Esophagus muscularis mucosa (tissue), 4 donors: ENCODE measurements at regions not wholly inside any gene's neighbourhood (a gene's known extent, or its start where the extent isn't known, plus 50 kb on each side); places are given as distances from the start of the nearest gene placed in this dataset.
A peak's percentile ranks its signal among the peaks of the same experiment; 100 is the strongest.

ENCODE experiments used
- DNase-seq: peaks from one replicate; pipeline ENCODE4 v3.0.0-alpha.2; 2017; ENCODE audit errors: extremely low spot score
- H3K27ac ChIP-seq, 4 donors: fragments of 200-600 bp; sonication (generic); replicated peaks in 1 of 4; 1 replicate in 3 of 4; 2 replicates in 1 of 4; pipeline ENCODE4 v1.5.1; 2016 to 2019; ENCODE audit warnings: mild to moderate bottlenecking in 1 of 4
- H3K27me3 ChIP-seq, 4 donors: fragments of 200-600 bp; sonication (generic); one replicate each; pipeline versions ENCODE4 v1.5.1 to v1.6.0; 2016 to 2019
- H3K36me3 ChIP-seq, 4 donors: fragments of 200-600 bp; sonication (generic); one replicate each; pipeline ENCODE4 v1.5.1; 2016 to 2019
- H3K4me1 ChIP-seq, 4 donors: fragments of 200-600 bp; sonication (generic); one replicate each; pipeline ENCODE4 v1.5.1; 2016 to 2019
- H3K4me3 ChIP-seq, 4 donors: fragments of 200-600 bp; sonication (generic); 1 replicate in 2 of 4; 2 replicates in 2 of 4; pipeline ENCODE4 v1.5.1; 2016 to 2019; ENCODE audit warnings: mild to moderate bottlenecking in 4 of 4, moderate library complexity in 1 of 4
- H3K9me3 ChIP-seq, 4 donors: fragments of 200-600 bp; sonication (generic); 1 replicate in 3 of 4; 2 replicates in 1 of 4; pipeline ENCODE4 v1.5.1; 2016 to 2019
- CTCF ChIP-seq, 3 experiments: fragments of 200-600 bp in 2 of 3; fragments of 450-650 bp in 1 of 3; sonication (generic) in 2 of 3; IDR thresholded peaks; one replicate each; pipeline ENCODE4 v1.5.1; 2017 to 2019; ENCODE audit warnings: antibody characterized with exemption in 3 of 3, mild to moderate bottlenecking in 2 of 3, moderate library complexity in 1 of 3
- EP300 ChIP-seq: sonication (generic); formaldehyde crosslinking; IDR thresholded peaks from one replicate; pipeline ENCODE4 v1.6.1; 2017; ENCODE audit warnings: antibody characterized with exemption
- POLR2A ChIP-seq: fragments of 450-650 bp; IDR thresholded peaks from one replicate; pipeline ENCODE4 v1.6.1; 2017; ENCODE audit warnings: antibody characterized with exemption, moderate library complexity, mild to moderate bottlenecking, low read depth
- POLR2AphosphoS5 ChIP-seq, 2 donors: sonication (generic); formaldehyde crosslinking; IDR thresholded peaks; one replicate each; pipeline ENCODE4 v1.6.1; 2017; ENCODE audit warnings: antibody characterized with exemption in 2 of 2
- WGBS: methylation state at CpG from one replicate; pipeline ENCODE4 v1.1.5; 2018; 5-methylcytosine and 5-hydroxymethylcytosine counted together
- intact Hi-C: fragments of 100-400 bp; cut with DNase I; formaldehyde crosslinking; loops from one replicate; pipeline ENCODE4 v1.15.1; 2023

GRCh38 chr6:159468994-159469393 lies 224.0 kb downstream of the SOD2 start:
- no peak for DNase-seq
- Histone ChIP-seq H3K27ac (no peak overlapping the region), H3K36me3 (no peaks in the 10 kb centered on the region), H3K4me3 (no peak overlapping the region), H3K4me1 (peaks cover 0 to 36% (median 19%) of the 10 kb centered on the region in 4 donors), H3K9me3 (no peaks in the 10 kb centered on the region), H3K27me3 (no peaks in the 10 kb centered on the region)
- TF ChIP-seq POLR2AphosphoS5 (IDR thresholded peaks at IDR 0.05) (no peak), CTCF (IDR thresholded peaks at IDR 0.05) (no peak), POLR2A (no peak), EP300 (no peak)
- intact Hi-C loops: no loop called here
- 71% methylated on average over 3 of the region's 3 CpGs for WGBS

- H3K27ac ChIP-seq: no peak overlapping the region
- no peak overlapping the region for H3K4me3 ChIP-seq
- WGBS: 41% methylated on average over 5 of the region's 5 CpGs
- DNase-seq: no peak
- intact Hi-C loops: no loop called here
- H3K36me3 ChIP-seq: no peaks in the 10 kb centered on the region
- no peak for TF ChIP-seq EP300
- TF ChIP-seq POLR2A: no peak
- no peak for TF ChIP-seq POLR2AphosphoS5 (IDR thresholded peaks at IDR 0.05)
- no peak for TF ChIP-seq CTCF (IDR thresholded peaks at IDR 0.05)
- H3K4me1 ChIP-seq: peaks cover 0 to 31% (median 13%) of the 10 kb centered on the region in 4 donors
- no peaks in the 10 kb centered on the region for H3K27me3 ChIP-seq
- no peaks in the 10 kb centered on the region for H3K9me3 ChIP-seq
Observed at GRCh38 chr6:159467473-159468041, 225.5 kb downstream of the SOD2 start.

- 79% methylated on average over 2 of the region's 2 CpGs for WGBS
- no peak for DNase-seq
- TF ChIP-seq POLR2AphosphoS5 (IDR thresholded peaks at IDR 0.05): no peak
- no peak for TF ChIP-seq EP300
- TF ChIP-seq POLR2A: no peak
- no peak for TF ChIP-seq CTCF (IDR thresholded peaks at IDR 0.05)
- Histone ChIP-seq H3K4me3 (no peak overlapping the region), H3K27ac (no peak overlapping the region), H3K27me3 (no peaks in the 10 kb centered on the region), H3K36me3 (no peaks in the 10 kb centered on the region), H3K9me3 (no peaks in the 10 kb centered on the region), H3K4me1 (peaks cover 0 to 31% (median 13%) of the 10 kb centered on the region in 4 donors)
- intact Hi-C loops: no loop called here
Observed at GRCh38 chr6:159466926-159467325, 226.1 kb downstream of the SOD2 start.

- Histone ChIP-seq H3K27ac (peak overlapping the region in 2 of 4 donors; percentile 10 to 42), H3K9me3 (no peaks in the 10 kb centered on the region), H3K27me3 (no peaks in the 10 kb centered on the region), H3K36me3 (no peaks in the 10 kb centered on the region), H3K4me3 (no peak overlapping the region), H3K4me1 (peaks cover 0 to 31% (median 13%) of the 10 kb centered on the region in 4 donors)
- TF ChIP-seq EP300 (no peak), POLR2AphosphoS5 (IDR thresholded peaks at IDR 0.05) (no peak), CTCF (IDR thresholded peaks at IDR 0.05) (no peak), POLR2A (no peak)
- 34% methylated on average over 9 of the region's 9 CpGs for WGBS
- no peak for DNase-seq
- intact Hi-C loops: no loop called here
Observed at GRCh38 chr6:159464816-159465215, 228.2 kb downstream of the SOD2 start.
